ENCODE measurements at regions not wholly inside any gene's neighbourhood (a gene's known extent, or its start where the extent isn't known, plus 50 kb on each side); places are given as distances from the start of the nearest gene placed in this dataset.

DNA sequence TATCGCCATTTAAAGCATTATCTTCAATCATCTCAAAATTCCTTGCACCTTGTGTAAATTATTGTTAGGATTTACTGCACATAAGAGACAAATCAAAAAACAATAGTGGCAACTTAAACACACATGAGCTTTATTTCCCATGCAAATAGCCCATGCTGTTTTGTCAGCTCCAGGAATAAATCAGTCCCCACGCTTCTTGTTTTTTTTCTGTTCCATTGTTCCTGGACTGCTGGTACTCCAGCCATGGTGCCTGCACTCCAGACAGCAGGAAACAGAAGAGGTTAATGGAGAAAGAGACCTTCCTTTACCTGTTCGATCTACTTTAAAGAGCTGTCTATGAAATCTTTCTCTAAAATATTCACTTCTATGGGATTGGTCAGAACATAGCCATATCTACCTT, 1515.7 kb upstream of the TENM3 start:
- ATAC-seq (replicated peaks; ENCODE audit: extremely low read depth, poor library complexity, severe bottlenecking): no peak
- H3K27ac Mint-ChIP-seq (ENCODE audit: low read depth): no peak overlapping the region
- H3K4me3 Mint-ChIP-seq: no peak overlapping the region
- DNase-seq (ENCODE audit: low spot score in 2 of 2): no peak
- no peaks in the 10 kb centered on the region for H3K4me1 Mint-ChIP-seq
- no peaks in the 10 kb centered on the region for H3K36me3 Mint-ChIP-seq (ENCODE audit: insufficient read depth)
- no peaks in the 10 kb centered on the region for H3K27me3 Mint-ChIP-seq
- H3K9me3 Mint-ChIP-seq: peaks cover 18% of the 10 kb centered on the region

- H3K4me1 Mint-ChIP-seq: no peaks in the 10 kb centered on the region
- H3K27ac Mint-ChIP-seq (ENCODE audit: low read depth): no peak overlapping the region
- DNase-seq (ENCODE audit: low spot score in 2 of 2) (no peak), ATAC-seq (replicated peaks; ENCODE audit: extremely low read depth, poor library complexity, severe bottlenecking) (no peak)
- H3K36me3 Mint-ChIP-seq (ENCODE audit: insufficient read depth): no peaks in the 10 kb centered on the region
- no peaks in the 10 kb centered on the region for H3K27me3 Mint-ChIP-seq
- H3K9me3 Mint-ChIP-seq: peaks cover 26% of the 10 kb centered on the region
- no peak overlapping the region for H3K4me3 Mint-ChIP-seq
Measured at GRCh38 chr4:180734753-180735432, 1508.3 kb upstream of the TENM3 start.

- no peaks in the 10 kb centered on the region for H3K27me3 Mint-ChIP-seq
- H3K36me3 Mint-ChIP-seq (ENCODE audit: insufficient read depth): no peaks in the 10 kb centered on the region
- ATAC-seq (replicated peaks; ENCODE audit: extremely low read depth, poor library complexity, severe bottlenecking) (no peak), DNase-seq (ENCODE audit: low spot score in 2 of 2) (no peak)
- H3K27ac Mint-ChIP-seq (ENCODE audit: low read depth): no peak overlapping the region
- H3K9me3 Mint-ChIP-seq: peaks cover under 1% of the 10 kb centered on the region
- H3K4me1 Mint-ChIP-seq: no peaks in the 10 kb centered on the region
- H3K4me3 Mint-ChIP-seq: no peak overlapping the region
Measured at GRCh38 chr4:180741703-180742102, 1501.5 kb upstream of the TENM3 start.

DNA sequence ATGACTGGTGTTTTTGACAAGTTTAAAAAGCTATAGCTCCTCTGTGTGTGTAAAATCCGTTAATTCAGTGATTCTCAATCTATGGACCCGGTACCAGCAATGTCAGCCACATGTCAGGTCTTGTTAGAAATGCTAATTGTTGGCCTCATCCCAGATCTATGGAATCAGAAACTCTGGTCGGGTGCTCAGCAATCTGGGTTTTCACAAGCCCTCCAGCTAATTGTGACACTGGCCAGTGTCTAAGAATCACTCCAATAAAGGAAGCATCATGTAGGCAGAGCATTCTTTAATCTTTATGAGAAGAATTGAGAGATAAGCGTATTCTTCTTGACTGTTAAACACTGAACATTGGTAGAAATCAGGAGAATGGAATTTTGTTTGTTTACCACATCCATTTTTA, 1498.2 kb upstream of the TENM3 start:
- Mint-ChIP-seq H3K36me3 (ENCODE audit: insufficient read depth) (no peaks in the 10 kb centered on the region), H3K9me3 (peaks cover 4% of the 10 kb centered on the region), H3K27me3 (no peaks in the 10 kb centered on the region), H3K4me3 (no peak overlapping the region), H3K4me1 (no peaks in the 10 kb centered on the region), H3K27ac (ENCODE audit: low read depth) (no peak overlapping the region)
- no peak for DNase-seq (ENCODE audit: low spot score in 2 of 2)
- no peak for ATAC-seq (replicated peaks; ENCODE audit: extremely low read depth, poor library complexity, severe bottlenecking)

- H3K4me3 Mint-ChIP-seq: no peak overlapping the region
- no peaks in the 10 kb centered on the region for H3K4me1 Mint-ChIP-seq
- peaks cover 16% of the 10 kb centered on the region for H3K9me3 Mint-ChIP-seq
- DNase-seq (ENCODE audit: low spot score in 2 of 2) (no peak), ATAC-seq (replicated peaks; ENCODE audit: extremely low read depth, poor library complexity, severe bottlenecking) (no peak)
- H3K27ac Mint-ChIP-seq (ENCODE audit: low read depth): no peak overlapping the region
- H3K27me3 Mint-ChIP-seq: no peaks in the 10 kb centered on the region
- no peaks in the 10 kb centered on the region for H3K36me3 Mint-ChIP-seq (ENCODE audit: insufficient read depth)
Measured at GRCh38 chr4:180751009-180751408, 1492.2 kb upstream of the TENM3 start.

GRCh38 chr4:180757927-180758326, 1485.3 kb upstream of the TENM3 start:
- H3K9me3 Mint-ChIP-seq: peaks cover 23% of the 10 kb centered on the region
- ATAC-seq (replicated peaks; ENCODE audit: extremely low read depth, poor library complexity, severe bottlenecking): no peak
- no peaks in the 10 kb centered on the region for H3K36me3 Mint-ChIP-seq (ENCODE audit: insufficient read depth)
- DNase-seq (ENCODE audit: low spot score in 2 of 2): no peak
- H3K27me3 Mint-ChIP-seq: no peaks in the 10 kb centered on the region
- no peak overlapping the region for H3K4me3 Mint-ChIP-seq
- H3K4me1 Mint-ChIP-seq: no peaks in the 10 kb centered on the region
- H3K27ac Mint-ChIP-seq (ENCODE audit: low read depth): no peak overlapping the region

GRCh38 chr4:180766045-180766444, 1477.2 kb upstream of the TENM3 start:
- Mint-ChIP-seq H3K27ac (ENCODE audit: low read depth) (no peak overlapping the region), H3K9me3 (peaks cover 23% of the 10 kb centered on the region), H3K27me3 (no peaks in the 10 kb centered on the region), H3K36me3 (ENCODE audit: insufficient read depth) (no peaks in the 10 kb centered on the region), H3K4me3 (no peak overlapping the region), H3K4me1 (no peaks in the 10 kb centered on the region)
- ATAC-seq (replicated peaks; ENCODE audit: extremely low read depth, poor library complexity, severe bottlenecking) (no peak), DNase-seq (ENCODE audit: low spot score in 2 of 2) (no peak)

DNA sequence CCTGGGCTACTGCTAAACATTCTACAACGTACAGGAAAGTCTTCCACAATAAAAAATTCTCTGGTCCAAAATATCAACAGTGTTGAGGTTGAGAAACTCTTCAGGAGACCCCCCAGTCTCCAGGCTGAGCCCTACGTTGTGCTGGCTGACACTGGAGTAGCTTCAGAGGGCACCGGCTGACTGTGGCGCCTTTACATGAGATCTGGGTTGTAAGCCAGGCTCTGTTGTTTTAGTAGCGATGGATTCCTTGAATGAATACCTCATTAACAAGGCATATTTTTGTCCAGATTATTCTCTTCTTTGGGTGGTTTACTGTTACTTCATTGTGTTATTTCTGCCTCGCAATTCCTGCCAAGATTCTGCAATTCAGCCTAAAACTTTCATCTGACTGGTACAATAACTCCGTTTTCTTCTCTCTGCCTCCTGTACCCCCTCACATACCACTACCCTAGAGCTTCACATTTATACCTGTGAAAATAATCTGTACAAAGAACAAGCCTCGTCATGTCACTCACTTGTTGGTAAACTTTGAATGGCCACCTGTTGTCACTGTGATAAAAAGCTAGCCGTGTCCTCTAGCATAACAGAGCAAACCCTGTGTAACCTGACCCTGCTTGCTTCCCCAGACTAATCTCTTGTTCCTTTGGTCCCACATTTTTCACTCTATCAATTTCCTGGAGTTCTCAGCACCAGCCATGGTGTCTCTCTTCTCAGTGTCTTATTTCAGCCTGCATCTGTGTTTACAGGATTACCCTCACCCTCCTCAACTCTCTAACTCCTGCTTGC, 1476.1 kb upstream of the TENM3 start:
- Mint-ChIP-seq H3K4me1 (no peaks in the 10 kb centered on the region), H3K9me3 (peaks cover 23% of the 10 kb centered on the region), H3K27me3 (no peaks in the 10 kb centered on the region), H3K27ac (ENCODE audit: low read depth) (no peak overlapping the region), H3K36me3 (ENCODE audit: insufficient read depth) (no peaks in the 10 kb centered on the region), H3K4me3 (no peak overlapping the region)
- no peak for ATAC-seq (replicated peaks; ENCODE audit: extremely low read depth, poor library complexity, severe bottlenecking)
- no peak for DNase-seq (ENCODE audit: low spot score in 2 of 2)

GRCh38 chr4:180768610-180769009, 1474.6 kb upstream of the TENM3 start:
- Mint-ChIP-seq H3K4me3 (no peak overlapping the region), H3K27me3 (no peaks in the 10 kb centered on the region), H3K9me3 (peaks cover 23% of the 10 kb centered on the region), H3K36me3 (ENCODE audit: insufficient read depth) (no peaks in the 10 kb centered on the region), H3K4me1 (no peaks in the 10 kb centered on the region), H3K27ac (ENCODE audit: low read depth) (no peak overlapping the region)
- ATAC-seq (replicated peaks; ENCODE audit: extremely low read depth, poor library complexity, severe bottlenecking): no peak
- no peak for DNase-seq (ENCODE audit: low spot score in 2 of 2)

- Mint-ChIP-seq H3K4me1 (no peaks in the 10 kb centered on the region), H3K9me3 (peaks cover 23% of the 10 kb centered on the region), H3K4me3 (no peak overlapping the region), H3K36me3 (ENCODE audit: insufficient read depth) (no peaks in the 10 kb centered on the region), H3K27me3 (no peaks in the 10 kb centered on the region), H3K27ac (ENCODE audit: low read depth) (no peak overlapping the region)
- ATAC-seq (replicated peaks; ENCODE audit: extremely low read depth, poor library complexity, severe bottlenecking): no peak
- DNase-seq (ENCODE audit: low spot score in 2 of 2): no peak
Measured at GRCh38 chr4:180769791-180770190, 1473.4 kb upstream of the TENM3 start.

DNA sequence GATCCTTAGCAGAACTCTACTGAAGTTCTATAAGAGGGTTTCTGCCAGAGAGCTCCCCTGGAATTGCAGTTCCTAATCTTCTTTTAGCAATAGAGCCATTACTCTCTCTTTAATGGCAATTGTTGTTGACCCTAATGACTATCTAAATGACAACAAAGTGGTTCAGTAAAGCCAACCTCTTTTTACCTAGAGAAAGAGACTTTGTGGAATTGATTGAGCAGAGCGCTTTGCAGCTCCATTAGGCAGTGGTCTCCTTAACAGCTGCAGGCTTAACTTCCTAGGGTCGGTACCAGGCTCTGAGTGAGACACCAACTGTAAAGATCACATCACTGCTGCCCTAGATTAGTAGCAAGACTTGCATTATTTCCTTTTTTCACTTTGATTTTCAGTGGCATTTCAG, 1472.9 kb upstream of the TENM3 start:
- Mint-ChIP-seq H3K4me3 (no peak overlapping the region), H3K27ac (ENCODE audit: low read depth) (no peak overlapping the region), H3K36me3 (ENCODE audit: insufficient read depth) (no peaks in the 10 kb centered on the region), H3K4me1 (no peaks in the 10 kb centered on the region), H3K9me3 (peaks cover 23% of the 10 kb centered on the region), H3K27me3 (no peaks in the 10 kb centered on the region)
- no peak for ATAC-seq (replicated peaks; ENCODE audit: extremely low read depth, poor library complexity, severe bottlenecking)
- DNase-seq (ENCODE audit: low spot score in 2 of 2): no peak

DNA sequence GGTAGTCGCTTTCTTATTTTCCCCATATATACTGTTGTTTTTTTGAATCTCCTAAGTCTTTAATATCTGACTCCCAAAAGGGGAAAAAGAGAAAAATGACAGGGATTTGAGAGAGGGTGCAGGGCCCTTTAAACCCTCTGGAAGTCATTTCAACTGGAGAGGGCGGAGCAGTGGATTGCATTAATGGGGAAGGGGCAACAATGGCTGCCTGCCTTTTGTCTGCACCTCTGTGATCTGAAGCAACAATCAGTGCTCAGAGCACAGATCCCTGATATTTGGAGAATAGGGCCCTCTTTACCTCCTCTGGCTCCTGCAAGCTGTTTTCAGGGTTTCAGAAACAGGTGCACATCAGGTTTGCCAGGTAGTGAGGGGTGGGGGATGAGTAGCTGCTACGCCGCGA, 1458.3 kb upstream of the TENM3 start:
- H3K4me1 Mint-ChIP-seq: no peaks in the 10 kb centered on the region
- H3K36me3 Mint-ChIP-seq (ENCODE audit: insufficient read depth): peaks cover 2% of the 10 kb centered on the region
- H3K27me3 Mint-ChIP-seq: no peaks in the 10 kb centered on the region
- ATAC-seq (replicated peaks; ENCODE audit: extremely low read depth, poor library complexity, severe bottlenecking) (no peak), DNase-seq (ENCODE audit: low spot score in 2 of 2) (no peak)
- no peak overlapping the region for H3K27ac Mint-ChIP-seq (ENCODE audit: low read depth)
- peaks cover 38% of the 10 kb centered on the region for H3K9me3 Mint-ChIP-seq
- no peak overlapping the region for H3K4me3 Mint-ChIP-seq

GRCh38 chr4:180788729-180789128, 1454.5 kb upstream of the TENM3 start:
- H3K9me3 Mint-ChIP-seq: peaks cover 32% of the 10 kb centered on the region

More at GRCh38 chr4:180788729-180789128, 1454.5 kb upstream of the TENM3 start:
- no peaks in the 10 kb centered on the region for H3K27me3 Mint-ChIP-seq
- H3K36me3 Mint-ChIP-seq (ENCODE audit: insufficient read depth): peaks cover 2% of the 10 kb centered on the region
- no peaks in the 10 kb centered on the region for H3K4me1 Mint-ChIP-seq
- no peak overlapping the region for H3K4me3 Mint-ChIP-seq
- ATAC-seq (replicated peaks; ENCODE audit: extremely low read depth, poor library complexity, severe bottlenecking) (no peak), DNase-seq (ENCODE audit: low spot score in 2 of 2) (no peak)
- no peak overlapping the region for H3K27ac Mint-ChIP-seq (ENCODE audit: low read depth)

Measured in central memory CD8-positive, alpha-beta T cell (primary cell).